ENCODE measurements at regions not wholly inside any gene's neighbourhood (a gene's known extent, or its start where the extent isn't known, plus 50 kb on each side); places are given as distances from the start of the nearest gene placed in this dataset.
"Not testable (repeated sequence)": the region's sequence is repeated elsewhere in the genome, so short reads cannot be mapped to it uniquely, and the experiment has no call there.

GRCh38 chr3:153051427-153052095 is 110.5 kb upstream of the RAP2B start:
- ChIA-PET POLR2A (interaction anchor here (0.9 to 1.2 kb wide), 2 partner anchors 110 to 112 kb away, joined by 3 to 5 read pairs; no protein-coding TSS in a partner anchor), CTCF (no interaction called here)
- TF ChIP-seq L3MBTL2 (conservative IDR thresholded peaks at IDR 0.05): no peak
- no peak for TF ChIP-seq SP1 (IDR thresholded peaks at IDR 0.05)
- TF ChIP-seq HDGF (IDR thresholded peaks at IDR 0.05; ENCODE audit: borderline replicate concordance): no peak
- no peak for TF ChIP-seq LEF1 (IDR thresholded peaks at IDR 0.05; ENCODE audit: borderline replicate concordance)
- TF ChIP-seq SUZ12 (IDR thresholded peaks at IDR 0.05): no peak
- no peak for TF ChIP-seq FOXA1 (IDR thresholded peaks at IDR 0.05)
- no peak for TF ChIP-seq ELF4 (IDR thresholded peaks at IDR 0.05)
- no peak for DNase-seq (ENCODE audit: extremely low spot score)

- no peak for DNase-seq (ENCODE audit: extremely low spot score)
- TF ChIP-seq CTBP1 (IDR thresholded peaks at IDR 0.05; ENCODE audit: borderline replicate concordance) (no peak), TARDBP (IDR thresholded peaks at IDR 0.05) (no peak), FOXK2 (IDR thresholded peaks at IDR 0.05) (no peak), ZNF384 (IDR thresholded peaks at IDR 0.05) (no peak), NFRKB (IDR thresholded peaks at IDR 0.05) (no peak), BHLHE40 (IDR thresholded peaks at IDR 0.05; ENCODE audit: borderline replicate concordance) (no peak), HDGF (IDR thresholded peaks at IDR 0.05; ENCODE audit: borderline replicate concordance) (no peak), SP1 (IDR thresholded peaks at IDR 0.05) (no peak), L3MBTL2 (conservative IDR thresholded peaks at IDR 0.05) (no peak)
- CTCF ChIA-PET: no interaction called here
- POLR2A ChIA-PET: interaction anchor here (0.9 kb wide), 1 partner anchor 111 kb away, joined by 3 read pairs; no protein-coding TSS in a partner anchor
These were observed 109.9 kb upstream of the RAP2B start for GRCh38 chr3:153052096-153052460.

GRCh38 chr3:153055217-153055616 is 106.8 kb upstream of the RAP2B start:
- CTCF ChIA-PET: interaction anchor here (0.6 kb wide), 1 partner anchor 128 kb away, joined by 7 read pairs; no protein-coding TSS in a partner anchor
- POLR2A ChIA-PET: no interaction called here

GRCh38 chr3:153055779-153056178 is 106.2 kb upstream of the RAP2B start:
- TF ChIP-seq, protein P1, sequence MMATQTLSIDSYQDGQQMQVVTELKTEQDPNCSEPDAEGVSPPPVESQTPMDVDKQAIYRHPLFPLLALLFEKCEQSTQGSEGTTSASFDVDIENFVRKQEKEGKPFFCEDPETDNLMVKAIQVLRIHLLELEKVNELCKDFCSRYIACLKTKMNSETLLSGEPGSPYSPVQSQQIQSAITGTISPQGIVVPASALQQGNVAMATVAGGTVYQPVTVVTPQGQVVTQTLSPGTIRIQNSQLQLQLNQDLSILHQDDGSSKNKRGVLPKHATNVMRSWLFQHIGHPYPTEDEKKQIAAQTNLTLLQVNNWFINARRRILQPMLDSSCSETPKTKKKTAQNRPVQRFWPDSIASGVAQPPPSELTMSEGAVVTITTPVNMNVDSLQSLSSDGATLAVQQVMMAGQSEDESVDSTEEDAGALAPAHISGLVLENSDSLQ (IDR thresholded peaks at IDR 0.05): no peak
- TF ChIP-seq ELF4 (IDR thresholded peaks at IDR 0.05) (no peak), HDGF (IDR thresholded peaks at IDR 0.05; ENCODE audit: borderline replicate concordance) (no peak), NFRKB (IDR thresholded peaks at IDR 0.05) (no peak), SP1 (IDR thresholded peaks at IDR 0.05) (no peak), LEF1 (IDR thresholded peaks at IDR 0.05; ENCODE audit: borderline replicate concordance) (no peak), L3MBTL2 (conservative IDR thresholded peaks at IDR 0.05) (no peak), FOXM1 (IDR thresholded peaks at IDR 0.05; ENCODE audit: borderline replicate concordance) (no peak), FOXA1 (IDR thresholded peaks at IDR 0.05) (no peak), BHLHE40 (IDR thresholded peaks at IDR 0.05; ENCODE audit: borderline replicate concordance) (no peak), FOXK2 (IDR thresholded peaks at IDR 0.05) (no peak), SUZ12 (IDR thresholded peaks at IDR 0.05) (no peak)
- ChIA-PET CTCF (no interaction called here), POLR2A (no interaction called here)
- no peak for DNase-seq (ENCODE audit: extremely low spot score)

More at GRCh38 chr3:153055217-153055616, 106.8 kb upstream of the RAP2B start:
- TF ChIP-seq, protein P1 (IDR thresholded peaks at IDR 0.05): no peak
- no peak for TF ChIP-seq HDGF (IDR thresholded peaks at IDR 0.05; ENCODE audit: borderline replicate concordance)
- no peak for TF ChIP-seq CTBP1 (IDR thresholded peaks at IDR 0.05; ENCODE audit: borderline replicate concordance)
- no peak for TF ChIP-seq FOXK2 (IDR thresholded peaks at IDR 0.05)
- TF ChIP-seq ZNF384 (IDR thresholded peaks at IDR 0.05): no peak
- no peak for TF ChIP-seq NFRKB (IDR thresholded peaks at IDR 0.05)
- TF ChIP-seq TARDBP (IDR thresholded peaks at IDR 0.05): no peak
- no peak for TF ChIP-seq FOXA1 (IDR thresholded peaks at IDR 0.05)
- TF ChIP-seq L3MBTL2 (conservative IDR thresholded peaks at IDR 0.05): no peak
- no peak for TF ChIP-seq BHLHE40 (IDR thresholded peaks at IDR 0.05; ENCODE audit: borderline replicate concordance)
- TF ChIP-seq ELF4 (IDR thresholded peaks at IDR 0.05): no peak
- no peak for TF ChIP-seq SP1 (IDR thresholded peaks at IDR 0.05)
- TF ChIP-seq FOXM1 (IDR thresholded peaks at IDR 0.05; ENCODE audit: borderline replicate concordance): no peak
- no peak for TF ChIP-seq LEF1 (IDR thresholded peaks at IDR 0.05; ENCODE audit: borderline replicate concordance)
- TF ChIP-seq ARNT (IDR thresholded peaks at IDR 0.05): no peak
- TF ChIP-seq SUZ12 (IDR thresholded peaks at IDR 0.05): no peak
- DNase-seq (ENCODE audit: extremely low spot score): no peak

DNA sequence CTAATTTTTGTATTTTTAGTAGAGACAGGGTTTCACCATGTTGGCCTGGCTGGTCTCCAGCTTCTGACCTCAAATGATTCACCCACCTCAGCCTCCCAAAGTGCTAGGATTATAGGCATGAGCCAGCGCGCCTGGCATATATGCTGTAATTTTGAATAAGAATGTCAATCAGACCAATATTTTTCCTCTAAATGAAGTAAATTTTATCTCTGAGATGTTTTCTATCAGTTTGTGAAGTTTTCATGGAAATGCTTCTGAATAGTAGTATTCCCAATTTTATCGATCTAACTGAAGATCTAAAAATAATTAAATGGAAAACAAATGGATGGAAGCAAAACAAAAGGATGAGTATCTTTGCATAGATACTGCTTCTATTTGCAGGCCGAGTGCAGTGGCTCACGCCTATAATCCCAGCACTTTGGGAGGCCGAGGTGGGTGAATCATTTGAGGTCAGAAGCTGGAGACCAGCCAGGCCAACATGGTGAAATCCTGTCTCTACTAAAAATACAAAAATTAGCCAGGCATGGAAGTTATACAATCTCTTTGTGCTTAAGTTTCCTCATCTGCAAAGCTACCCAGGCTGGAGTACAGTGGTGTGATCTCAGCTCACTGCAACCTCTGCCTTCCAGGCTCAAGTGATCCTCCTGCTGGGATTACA is 103.9 kb upstream of the RAP2B start:
- POLR2A ChIA-PET; CTCF ChIA-PET; DNase-seq (ENCODE audit: extremely low spot score): not testable (repeated sequence)

DNA sequence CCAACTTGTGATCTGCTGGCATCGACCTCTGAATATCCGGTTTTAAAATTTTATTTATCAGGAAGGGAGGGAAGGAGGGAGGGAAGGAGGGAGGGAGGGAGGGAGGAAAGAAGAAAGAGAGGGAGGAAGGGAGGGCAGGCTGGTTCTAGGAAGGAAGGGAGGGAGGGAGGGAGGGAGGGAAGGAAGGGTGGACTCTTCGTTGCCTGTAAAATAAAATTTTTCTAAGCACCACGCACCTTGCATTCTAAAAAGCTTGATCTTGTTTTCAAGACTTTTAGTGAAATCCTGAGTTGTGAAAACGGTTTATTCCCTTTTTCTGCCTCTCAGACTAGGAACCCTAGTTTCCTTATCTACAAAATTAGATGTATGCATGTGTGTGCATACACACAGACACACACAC is 101.7 kb upstream of the RAP2B start:
- ChIA-PET POLR2A (no interaction called here), CTCF (no interaction called here)
- no peak for DNase-seq (ENCODE audit: extremely low spot score)
- TF ChIP-seq ARNT (IDR thresholded peaks at IDR 0.05): no peak
- no peak for TF ChIP-seq SUZ12 (IDR thresholded peaks at IDR 0.05)
- TF ChIP-seq FOXK2 (IDR thresholded peaks at IDR 0.05): no peak
- no peak for TF ChIP-seq NFRKB (IDR thresholded peaks at IDR 0.05)
- TF ChIP-seq FOXA1 (IDR thresholded peaks at IDR 0.05): no peak

DNA sequence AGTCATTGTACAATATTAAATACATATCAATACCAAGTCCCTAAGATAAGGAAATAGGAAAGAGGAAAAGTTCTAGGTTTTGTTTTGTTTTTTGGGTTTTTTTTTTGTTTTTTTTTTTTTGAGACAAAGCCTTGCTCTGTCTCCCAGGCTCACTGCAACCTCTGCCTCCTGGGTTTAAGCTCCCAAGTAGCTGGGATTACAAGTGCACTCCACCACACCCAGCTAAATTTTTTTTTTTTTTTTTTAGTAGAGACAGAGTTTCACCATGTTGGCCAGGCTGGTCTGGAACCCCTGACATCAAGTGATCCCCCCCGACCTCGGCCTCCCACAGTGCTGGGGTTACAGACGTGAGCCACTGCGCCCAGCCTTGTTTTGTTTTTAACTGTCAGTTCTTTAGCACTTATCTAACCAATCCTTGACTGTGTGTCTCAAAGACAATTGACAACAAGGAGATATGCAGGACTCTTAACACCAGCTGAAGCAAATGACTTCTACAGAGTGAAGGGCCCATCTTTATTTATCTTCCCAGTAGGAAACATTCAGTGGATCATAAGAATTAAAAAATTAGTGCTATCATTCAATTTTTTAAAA is 100.0 kb upstream of the RAP2B start:
- ChIA-PET POLR2A (no interaction called here), CTCF (no interaction called here)
- TF ChIP-seq HDGF (IDR thresholded peaks at IDR 0.05; ENCODE audit: borderline replicate concordance) (no peak), CTBP1 (IDR thresholded peaks at IDR 0.05; ENCODE audit: borderline replicate concordance) (no peak), FOXA1 (IDR thresholded peaks at IDR 0.05) (no peak), L3MBTL2 (conservative IDR thresholded peaks at IDR 0.05) (no peak), ZNF384 (IDR thresholded peaks at IDR 0.05) (no peak), FOXK2 (IDR thresholded peaks at IDR 0.05) (no peak), SUZ12 (IDR thresholded peaks at IDR 0.05) (no peak), ELF4 (IDR thresholded peaks at IDR 0.05) (no peak), TARDBP (IDR thresholded peaks at IDR 0.05) (no peak), FOXM1 (IDR thresholded peaks at IDR 0.05; ENCODE audit: borderline replicate concordance) (no peak), BHLHE40 (IDR thresholded peaks at IDR 0.05; ENCODE audit: borderline replicate concordance) (no peak), ARNT (IDR thresholded peaks at IDR 0.05) (no peak), SP1 (IDR thresholded peaks at IDR 0.05) (no peak), LEF1 (IDR thresholded peaks at IDR 0.05; ENCODE audit: borderline replicate concordance) (no peak), NFRKB (IDR thresholded peaks at IDR 0.05) (no peak)
- TF ChIP-seq, protein P1 (IDR thresholded peaks at IDR 0.05): no peak
- DNase-seq (ENCODE audit: extremely low spot score): no peak
